ENCODE measurements at regions not wholly inside any gene's neighbourhood (a gene's known extent, or its start where the extent isn't known, plus 50 kb on each side); places are given as distances from the start of the nearest gene placed in this dataset.

DNA sequence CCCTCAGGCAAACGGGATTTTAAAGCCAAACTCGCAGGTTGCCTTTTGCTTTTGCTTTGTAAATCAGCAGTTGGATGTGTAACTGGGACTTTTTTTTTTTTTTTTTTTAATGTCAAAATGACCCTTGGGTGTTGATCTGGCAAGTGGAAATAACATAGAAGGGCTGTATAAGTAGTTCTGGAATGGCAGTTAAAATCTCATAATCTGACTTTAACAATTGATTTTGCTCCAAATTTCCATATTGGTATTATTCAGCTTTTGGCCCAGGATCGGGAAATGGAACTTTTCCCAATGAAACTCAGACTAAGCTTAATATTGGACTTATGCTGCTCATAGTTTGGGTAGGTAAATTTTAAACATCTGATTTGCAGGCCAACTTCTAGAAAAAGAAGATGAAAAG lies 346.8 kb upstream of the NUDT12 start:
- DNase-seq (ENCODE audit: low read depth), result no peak
- in situ Hi-C loops (cut with HindIII; ENCODE audit: low pct_unique_long_range_greater_than_20kb, low sequenced_read_pairs), result no loop called here

DNA sequence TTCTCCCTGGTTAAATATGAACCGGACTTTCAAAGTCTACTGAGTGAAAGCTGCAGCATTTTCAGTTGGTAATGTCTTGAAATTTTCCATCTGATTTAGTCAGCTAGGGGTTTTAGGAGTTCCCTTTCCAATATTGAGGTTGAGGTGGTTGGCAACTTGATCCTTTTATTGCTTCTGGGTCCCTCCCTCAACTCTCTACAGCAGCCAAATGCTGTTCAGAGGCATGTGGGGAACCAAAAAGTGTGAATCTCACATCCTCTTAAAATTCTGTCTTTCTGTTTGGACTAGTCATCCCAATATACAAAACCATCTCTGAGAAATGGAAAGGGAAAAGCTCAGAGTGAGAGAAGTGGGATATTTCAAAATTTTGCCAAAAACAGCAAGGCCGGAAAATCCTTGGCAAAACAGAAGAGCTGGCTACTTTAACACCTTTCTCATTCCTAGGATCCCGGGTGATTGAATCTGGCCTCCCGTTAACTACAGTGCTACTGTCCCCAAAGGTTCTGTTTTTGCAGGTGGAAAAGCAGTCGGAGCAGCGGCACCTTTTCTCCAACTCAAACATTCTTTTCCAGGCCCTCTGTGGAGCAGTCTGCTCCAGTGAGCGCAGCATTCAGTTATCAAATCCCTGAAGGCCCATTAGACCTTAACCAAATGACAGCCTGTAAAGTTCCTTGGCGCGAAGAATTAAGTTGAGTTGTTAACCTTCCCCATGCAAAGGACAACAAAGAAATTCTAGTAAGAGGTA lies 345.9 kb upstream of the NUDT12 start:
- no peak for DNase-seq (ENCODE audit: low read depth)
- in situ Hi-C loops (cut with HindIII; ENCODE audit: low pct_unique_long_range_greater_than_20kb, low sequenced_read_pairs), result no loop called here

DNA sequence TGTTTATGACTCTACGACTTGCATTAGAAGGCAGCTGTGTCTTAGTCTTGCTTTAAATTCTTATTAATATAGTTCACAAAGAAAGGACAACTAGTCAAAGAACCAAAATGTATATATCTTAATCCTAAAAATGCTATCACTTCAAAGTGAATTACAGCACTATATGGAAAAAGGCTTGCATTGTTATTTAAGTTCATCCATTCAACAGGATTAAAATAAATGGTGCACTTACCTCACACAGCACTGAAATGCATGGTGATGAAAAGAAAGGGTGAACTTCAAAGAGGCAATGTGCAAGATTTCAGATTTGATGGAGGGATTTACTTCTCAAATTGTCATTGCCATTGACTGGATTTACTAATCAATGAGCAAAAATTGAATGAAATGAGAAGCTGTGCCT lies 344.4 kb upstream of the NUDT12 start:
- DNase-seq (ENCODE audit: low read depth), result no peak
- in situ Hi-C loops (cut with HindIII; ENCODE audit: low pct_unique_long_range_greater_than_20kb, low sequenced_read_pairs), result no loop called here

DNA sequence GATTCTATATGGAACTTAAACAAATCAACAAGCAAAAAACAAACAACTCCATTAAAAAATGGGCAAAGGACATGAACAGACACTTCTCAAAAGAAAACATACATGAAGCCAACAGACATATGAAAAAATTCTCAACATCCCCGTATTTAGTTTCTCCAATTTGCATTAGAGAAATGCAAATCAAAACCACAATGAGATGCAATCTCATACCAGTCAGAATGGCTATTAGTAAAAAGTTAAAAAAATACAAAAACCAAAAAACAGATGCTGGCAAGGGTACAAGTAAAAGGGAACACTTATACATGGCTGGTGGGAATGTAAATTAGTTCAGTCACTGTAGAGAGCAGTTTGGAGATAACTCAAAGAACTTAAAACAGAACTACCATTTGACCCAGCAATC lies 342.1 kb upstream of the NUDT12 start:
- DNase-seq (ENCODE audit: low read depth), result no peak
- in situ Hi-C loops (cut with HindIII; ENCODE audit: low pct_unique_long_range_greater_than_20kb, low sequenced_read_pairs), result no loop called here

DNA sequence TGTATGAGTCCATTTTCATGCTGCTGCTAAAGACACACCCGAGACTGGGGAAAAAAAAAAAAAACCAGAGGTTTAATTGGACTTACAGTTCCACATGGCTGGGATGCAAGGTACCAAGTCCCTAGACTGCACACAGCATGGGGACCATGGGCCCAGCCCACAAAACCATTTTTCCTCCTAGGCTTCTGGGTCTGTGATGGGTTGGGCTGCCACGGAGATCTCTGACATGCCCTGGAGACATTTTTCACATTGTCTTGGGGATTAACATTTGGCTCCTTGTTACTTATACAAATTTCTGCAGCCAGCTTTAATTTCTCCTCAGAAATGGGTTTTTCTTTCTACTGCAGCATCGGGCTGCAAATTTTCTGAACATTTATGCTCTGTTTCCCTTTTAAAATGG lies 340.3 kb upstream of the NUDT12 start:
- DNase-seq (ENCODE audit: low read depth), result no peak
- in situ Hi-C loops (cut with HindIII; ENCODE audit: low pct_unique_long_range_greater_than_20kb, low sequenced_read_pairs), result no loop called here

DNA sequence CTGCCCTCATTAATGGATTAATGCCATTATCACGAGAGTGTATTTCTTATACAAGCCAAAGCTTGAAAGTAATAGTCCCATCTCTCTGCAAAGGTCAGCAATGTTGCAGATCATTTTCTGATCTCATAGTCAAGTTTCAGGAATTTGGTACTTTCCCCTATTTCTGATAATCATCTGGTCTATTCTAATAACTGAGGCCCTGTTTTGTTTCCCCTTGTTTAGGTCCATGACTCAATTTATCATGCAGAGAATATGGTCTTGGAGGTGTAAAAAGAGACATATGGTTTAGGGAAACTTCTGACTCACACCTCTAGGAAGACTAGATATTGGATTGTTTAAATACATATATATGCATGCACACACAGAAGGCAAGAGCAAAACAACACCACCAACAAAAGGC lies 339.3 kb upstream of the NUDT12 start:
- in situ Hi-C loops (cut with HindIII; ENCODE audit: low pct_unique_long_range_greater_than_20kb, low sequenced_read_pairs), result no loop called here
- no peak for DNase-seq (ENCODE audit: low read depth)

DNA sequence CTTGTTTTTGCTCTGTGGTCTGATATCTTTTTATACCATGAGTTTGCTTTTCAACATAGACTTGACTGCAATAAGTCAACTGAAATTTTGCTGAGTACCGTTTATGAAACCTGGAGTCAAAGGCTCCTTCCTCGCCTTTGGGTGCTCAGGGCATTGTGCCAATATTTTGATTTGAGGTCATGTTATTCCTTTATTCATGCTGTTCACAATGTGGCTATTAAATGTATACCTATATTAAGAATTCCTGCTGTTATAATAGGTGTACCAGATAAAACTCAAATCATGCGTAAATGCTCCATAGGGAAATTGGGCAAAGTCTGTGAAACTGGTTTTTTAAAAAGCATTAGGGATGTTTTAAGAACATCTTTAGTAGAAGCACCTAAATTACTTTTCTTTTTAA lies 334.0 kb upstream of the NUDT12 start:
- in situ Hi-C loops (cut with HindIII; ENCODE audit: low pct_unique_long_range_greater_than_20kb, low sequenced_read_pairs), result no loop called here
- no peak for DNase-seq (ENCODE audit: low read depth)

DNA sequence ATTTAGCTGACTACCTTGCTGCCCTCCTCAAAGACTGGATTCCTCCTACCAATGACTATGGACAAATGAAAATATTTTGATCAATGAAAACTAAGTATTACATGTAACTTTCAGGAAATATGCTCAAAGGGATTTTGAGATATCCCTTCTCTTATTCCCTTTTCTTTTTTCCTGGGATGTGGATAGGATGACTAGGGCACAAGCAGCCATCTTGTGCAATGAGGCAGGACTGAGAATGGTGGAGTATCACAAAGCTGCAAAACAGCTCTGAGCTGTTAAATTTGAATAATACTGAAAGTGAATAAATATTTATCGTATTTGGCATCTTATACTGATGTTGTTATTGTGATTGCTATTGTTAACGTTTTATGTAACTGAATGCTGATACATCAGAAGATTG lies 333.1 kb upstream of the NUDT12 start:
- in situ Hi-C loops (cut with HindIII; ENCODE audit: low pct_unique_long_range_greater_than_20kb, low sequenced_read_pairs), result no loop called here
- no peak for DNase-seq (ENCODE audit: low read depth)

DNA sequence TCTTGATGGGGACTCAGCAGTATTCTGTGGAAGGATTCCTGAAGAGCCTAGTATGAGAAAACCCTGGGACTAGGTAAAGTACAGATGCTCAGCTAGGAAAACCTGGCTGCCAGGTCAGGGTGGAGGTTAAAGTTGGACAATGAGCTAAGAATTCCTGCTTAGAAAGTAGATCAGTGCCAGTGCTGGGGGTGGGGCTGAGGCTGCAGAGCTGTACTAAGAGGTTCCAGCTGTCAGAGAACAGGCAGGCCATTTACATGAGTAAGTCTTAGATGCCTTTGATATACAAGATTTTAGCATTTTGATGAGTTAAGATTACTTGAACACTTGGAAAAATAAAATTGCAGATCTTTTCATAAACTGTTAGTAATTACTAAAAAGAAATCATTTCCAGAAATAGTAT lies 332.3 kb upstream of the NUDT12 start:
- in situ Hi-C loops (cut with HindIII; ENCODE audit: low pct_unique_long_range_greater_than_20kb, low sequenced_read_pairs), result no loop called here
- no peak for DNase-seq (ENCODE audit: low read depth)

DNA sequence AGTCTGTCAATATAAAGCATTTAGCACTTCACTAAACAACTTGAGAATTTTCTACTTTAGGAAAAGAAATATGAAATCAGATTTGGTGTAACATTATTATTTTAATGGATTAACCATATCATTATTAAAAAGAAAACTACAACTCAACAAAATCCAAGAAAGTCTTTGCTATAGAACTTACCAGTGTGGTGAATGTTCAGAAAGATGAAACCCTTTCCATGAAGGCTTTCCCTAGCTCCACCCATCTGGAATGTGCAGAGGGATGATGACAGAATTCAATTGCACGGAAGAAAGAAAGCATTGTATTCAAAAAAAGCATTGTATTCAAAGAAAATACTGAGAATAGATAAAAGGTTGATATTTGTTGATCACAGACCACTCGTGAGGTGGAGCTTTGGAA lies 328.6 kb upstream of the NUDT12 start:
- DNase-seq (ENCODE audit: low read depth), result no peak
- in situ Hi-C loops (cut with HindIII; ENCODE audit: low pct_unique_long_range_greater_than_20kb, low sequenced_read_pairs), result no loop called here

DNA sequence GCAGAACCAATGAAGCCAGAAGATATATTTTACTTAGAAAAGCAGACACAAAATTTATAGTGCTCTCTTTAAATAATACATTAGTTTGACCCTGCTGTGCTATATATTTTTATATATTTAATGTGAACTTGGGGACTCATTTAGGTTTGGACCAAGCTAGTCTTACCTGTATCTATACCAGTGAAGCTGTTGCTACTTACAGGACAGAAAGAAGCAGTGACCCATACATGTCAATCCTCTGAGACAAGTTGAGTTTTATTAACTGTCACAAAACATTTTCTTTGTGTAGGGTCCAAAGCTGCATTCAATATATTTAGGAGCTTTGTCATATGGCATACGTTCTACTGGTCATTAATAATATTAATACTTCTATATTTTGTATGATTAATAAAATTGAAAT lies 327.7 kb upstream of the NUDT12 start:
- no peak for DNase-seq (ENCODE audit: low read depth)
- in situ Hi-C loops (cut with HindIII; ENCODE audit: low pct_unique_long_range_greater_than_20kb, low sequenced_read_pairs), result no loop called here

DNA sequence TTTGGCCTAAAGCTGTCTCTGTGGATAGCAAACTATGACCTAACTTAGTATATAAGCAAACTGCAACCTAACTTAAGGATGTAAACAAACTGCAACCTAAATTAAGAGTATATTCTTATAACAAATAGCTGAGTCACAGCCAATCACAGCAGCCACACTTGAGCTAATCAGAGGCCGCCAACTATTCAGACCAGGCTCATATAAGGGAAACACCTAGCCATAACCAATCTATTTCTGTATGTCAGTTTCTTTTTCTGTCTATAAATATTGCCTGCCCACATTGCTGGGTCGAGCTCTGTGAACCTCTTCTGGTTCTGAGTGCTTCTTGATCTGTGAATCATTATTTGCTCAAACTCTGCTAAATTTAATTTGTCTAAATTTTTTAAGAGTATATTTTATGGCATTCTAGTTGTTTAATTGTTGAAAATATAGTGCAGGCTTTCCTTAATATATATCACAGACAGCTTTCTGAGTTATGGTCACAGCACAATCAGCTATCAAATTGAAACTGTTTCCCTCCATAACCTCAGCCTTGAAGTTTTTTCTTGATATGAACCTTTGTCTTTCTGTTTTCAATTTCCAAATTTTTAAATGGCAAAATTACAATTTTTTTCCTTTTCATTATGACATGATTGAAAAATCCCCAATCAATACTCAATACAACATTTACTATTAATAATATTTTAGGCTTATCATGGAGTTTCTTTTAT lies 327.1 kb upstream of the NUDT12 start:
- in situ Hi-C loops (cut with HindIII; ENCODE audit: low pct_unique_long_range_greater_than_20kb, low sequenced_read_pairs), result no loop called here

DNA sequence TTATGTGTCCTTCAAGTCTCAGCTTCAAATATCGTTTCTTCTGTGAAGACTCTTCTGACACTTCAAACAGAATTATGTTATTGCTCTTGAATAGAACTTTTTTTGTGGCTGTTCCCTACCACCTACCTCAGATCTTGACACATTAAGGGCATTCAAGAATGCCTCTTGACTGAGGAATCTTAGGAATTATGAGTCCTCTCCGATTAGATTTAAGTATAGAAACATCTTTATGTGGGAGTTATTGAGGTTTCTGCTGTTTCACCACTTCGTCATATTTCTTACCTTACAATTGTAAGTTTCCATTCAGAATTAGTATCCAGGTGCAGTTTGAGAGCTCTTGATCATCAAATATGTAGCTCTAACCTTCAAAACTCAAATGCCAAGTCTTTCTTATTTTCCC lies 324.2 kb upstream of the NUDT12 start:
- in situ Hi-C loops (cut with HindIII; ENCODE audit: low pct_unique_long_range_greater_than_20kb, low sequenced_read_pairs), result no loop called here
- no peak for DNase-seq (ENCODE audit: low read depth)

More for the DNA sequence above, 327.1 kb upstream of the NUDT12 start:
- DNase-seq (ENCODE audit: low read depth), result no peak

DNA sequence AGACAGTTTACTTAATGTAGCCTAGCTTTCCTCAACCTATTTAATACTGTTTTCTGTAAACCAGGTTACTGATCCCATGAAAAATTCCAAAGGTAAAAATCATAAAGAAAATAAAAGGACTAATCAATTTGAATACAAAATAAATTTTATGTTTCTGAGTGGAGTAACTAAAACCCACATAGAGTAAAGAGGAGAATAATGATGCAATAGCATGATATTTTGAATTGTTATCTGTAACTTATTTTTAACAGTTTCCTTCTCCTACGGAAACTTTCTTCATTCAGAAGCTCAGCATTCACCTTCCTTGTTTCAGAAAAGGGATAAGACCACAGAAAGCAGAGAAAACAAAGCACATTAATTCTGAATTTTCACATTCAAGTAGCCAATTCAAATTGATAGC lies 320.6 kb upstream of the NUDT12 start:
- in situ Hi-C loops (cut with HindIII; ENCODE audit: low pct_unique_long_range_greater_than_20kb, low sequenced_read_pairs), result no loop called here
- DNase-seq (ENCODE audit: low read depth), result no peak

DNA sequence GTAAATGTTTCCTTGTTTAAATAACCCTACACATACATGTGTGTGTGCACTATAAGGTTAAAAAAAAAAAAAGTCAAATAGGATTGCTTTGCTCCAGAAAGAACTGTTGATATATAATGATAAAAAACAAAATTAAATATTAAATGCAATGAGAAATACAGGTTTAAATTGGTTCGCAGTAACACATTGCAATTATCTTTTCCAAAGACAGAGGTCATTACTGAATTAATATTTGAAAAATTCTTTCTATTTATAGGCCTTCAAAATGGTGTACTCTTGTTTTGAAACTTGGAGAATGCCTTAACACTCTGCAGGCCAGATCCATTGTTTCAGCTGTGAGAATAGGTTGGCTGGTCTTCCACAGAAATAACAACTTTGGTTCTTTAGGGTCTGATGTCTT lies 319.0 kb upstream of the NUDT12 start:
- in situ Hi-C loops (cut with HindIII; ENCODE audit: low pct_unique_long_range_greater_than_20kb, low sequenced_read_pairs), result no loop called here
- DNase-seq (ENCODE audit: low read depth), result no peak

DNA sequence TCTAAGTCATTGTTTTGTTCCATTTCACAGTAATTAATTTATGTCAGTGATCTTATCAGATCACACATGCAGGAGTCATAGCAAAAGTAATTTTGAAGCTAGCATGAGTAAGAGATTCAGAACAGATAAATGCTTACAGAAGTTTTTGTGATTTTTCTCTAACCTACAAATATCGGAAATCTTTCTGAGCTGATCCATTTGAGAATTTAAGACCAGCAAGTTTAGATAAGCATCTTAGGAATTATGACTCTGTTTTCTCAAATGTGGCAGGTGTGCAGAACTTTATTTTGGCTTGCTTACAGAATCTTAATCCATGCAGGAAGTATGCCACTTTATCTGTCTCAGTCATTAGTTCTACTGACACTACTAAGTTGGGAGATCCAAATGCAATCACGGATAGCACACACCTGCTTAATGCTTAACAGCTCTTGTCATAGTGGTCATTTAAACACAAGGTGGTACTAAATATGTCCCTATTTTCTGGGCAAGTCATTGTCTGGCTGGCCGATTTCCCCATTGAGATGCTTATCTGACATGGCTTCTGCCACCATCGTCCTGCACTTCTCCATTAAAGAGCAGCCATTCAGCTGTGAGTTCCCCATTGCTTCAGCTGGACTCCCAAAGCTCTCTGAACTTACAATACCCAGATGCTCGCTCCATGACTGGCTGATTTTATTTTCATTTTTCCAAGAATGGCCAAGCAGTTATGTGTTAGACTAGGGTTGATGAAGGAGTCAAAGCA lies 305.4 kb upstream of the NUDT12 start:
- DNase-seq (ENCODE audit: low read depth), result no peak
- in situ Hi-C loops (cut with HindIII; ENCODE audit: low pct_unique_long_range_greater_than_20kb, low sequenced_read_pairs), result no loop called here

DNA sequence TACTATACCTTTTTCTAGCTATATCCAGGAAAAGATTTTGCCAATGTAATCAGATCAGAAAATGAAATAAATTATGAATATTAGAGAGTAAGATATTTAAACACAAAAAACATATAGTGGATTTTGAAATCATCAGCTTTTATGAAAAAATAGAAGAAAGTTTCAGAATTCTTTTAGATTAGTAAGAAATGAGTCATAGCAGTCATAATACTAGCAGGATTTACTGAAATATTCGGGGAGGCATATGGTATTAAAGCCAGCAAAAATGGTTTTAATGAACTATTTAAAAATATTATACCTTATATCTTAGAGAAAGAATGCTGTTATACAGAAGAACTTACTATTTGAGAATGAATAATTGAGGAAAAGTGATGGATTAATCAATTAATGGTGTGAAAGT lies 303.6 kb upstream of the NUDT12 start:
- DNase-seq (ENCODE audit: low read depth), result no peak

DNA sequence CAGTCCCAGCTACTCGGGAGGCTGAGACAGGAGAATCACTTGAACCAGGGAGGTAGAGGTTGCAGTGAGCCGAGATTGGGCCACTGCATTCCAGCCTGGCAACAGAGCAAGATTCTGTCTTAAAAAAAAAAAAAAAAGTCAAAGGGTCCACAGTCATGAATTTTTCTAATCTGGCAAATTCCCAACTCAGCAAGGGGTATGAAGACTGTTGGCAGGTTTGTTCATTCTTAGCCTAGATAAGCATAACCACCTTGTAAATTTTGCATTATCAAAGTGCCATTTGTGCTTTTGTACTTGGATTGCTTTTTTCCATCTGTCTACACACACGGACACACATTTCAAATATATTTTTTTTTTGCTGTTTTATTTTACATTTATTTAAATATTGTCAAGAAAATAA lies 299.8 kb upstream of the NUDT12 start:
- DNase-seq (ENCODE audit: low read depth), result no peak
- in situ Hi-C loops (cut with HindIII; ENCODE audit: low pct_unique_long_range_greater_than_20kb, low sequenced_read_pairs), result no loop called here

More for the DNA sequence above, 303.6 kb upstream of the NUDT12 start:
- in situ Hi-C loops (cut with HindIII; ENCODE audit: low pct_unique_long_range_greater_than_20kb, low sequenced_read_pairs), result no loop called here

DNA sequence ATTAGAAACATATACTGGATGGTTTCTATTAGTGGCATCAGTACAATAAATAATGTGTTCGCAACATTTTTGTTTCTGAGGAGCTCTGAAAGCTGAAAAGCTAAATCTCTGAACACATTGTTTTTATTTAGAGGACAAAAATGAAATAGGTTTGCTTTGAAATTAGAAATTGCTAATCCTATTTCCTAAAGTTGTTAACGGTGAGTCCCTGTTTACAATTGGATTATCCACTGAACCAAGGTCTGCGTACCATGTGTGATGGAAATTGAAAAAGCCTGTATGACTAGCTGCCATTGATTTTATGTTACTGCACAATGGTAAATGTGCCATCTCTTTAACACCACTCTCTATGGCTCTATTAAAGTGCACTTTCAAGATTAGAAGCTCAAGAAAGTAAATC lies 297.7 kb upstream of the NUDT12 start:
- in situ Hi-C loops (cut with HindIII; ENCODE audit: low pct_unique_long_range_greater_than_20kb, low sequenced_read_pairs), result no loop called here
- no peak for DNase-seq (ENCODE audit: low read depth)

Data from Caki2 (cell line).